AG09319 (cell line): ENCODE measurements at regions not wholly inside any gene's neighbourhood (a gene's known extent, or its start where the extent isn't known, plus 50 kb on each side); places are given as distances from the start of the nearest gene placed in this dataset.

Experiments
- DNase-seq: peaks from one replicate; pipeline ENCODE4 v3.0.0-alpha.2; 2010; ENCODE audit warnings: low read depth; ENCODE audit errors: extremely low read depth
- CTCF ChIP-seq: IDR thresholded peaks from 2 replicates; pipeline ENCODE4 v1.5.1; 2011; ENCODE audit warnings: low read depth, mild to moderate bottlenecking, inconsistent platforms, low read length, moderate library complexity

GRCh38 chr9:113705306-113705927 is 170.7 kb upstream of the ZNF618 start:
- no peak for DNase-seq
- TF ChIP-seq CTCF = no peak

- DNase-seq = no peak
- no peak for TF ChIP-seq CTCF
These were observed 170.1 kb upstream of the ZNF618 start for GRCh38 chr9:113705928-113706519.

- no peak for DNase-seq
- TF ChIP-seq CTCF = no peak
These were observed 168.0 kb upstream of the ZNF618 start for GRCh38 chr9:113707953-113708695.

- DNase-seq = no peak
- TF ChIP-seq CTCF = no peak
These were observed 167.0 kb upstream of the ZNF618 start for GRCh38 chr9:113708821-113709713.

GRCh38 chr9:113709721-113710120 is 166.4 kb upstream of the ZNF618 start:
- TF ChIP-seq CTCF = no peak
- no peak for DNase-seq

- no peak for DNase-seq
- no peak for TF ChIP-seq CTCF
These were observed 164.9 kb upstream of the ZNF618 start for GRCh38 chr9:113711251-113711650.
